AG04450 (cell line): ENCODE measurements at regions not wholly inside any gene's neighbourhood (a gene's known extent, or its start where the extent isn't known, plus 50 kb on each side); places are given as distances from the start of the nearest gene placed in this dataset.

Experiments
- CTCF ChIA-PET: fragments of 300-600, 350-600 bp; formaldehyde crosslinking; extraction: SDS; loops from one replicate; lab custom pipeline; 2022; ENCODE audit warnings: antibody characterized with exemption, inconsistent platforms; lab: Charles Lee
- POLR2A ChIA-PET: fragments of 350-600 bp; formaldehyde crosslinking; extraction: SDS; loops from one replicate; lab custom pipeline; 2021; ENCODE audit warnings: antibody characterized with exemption, inconsistent platforms; lab: Yijun Ruan, JAX
- DNase-seq: peaks from one replicate; pipeline ENCODE4 v3.0.0-alpha.2; 2011; ENCODE audit warnings: low read depth, low spot score
- H3K27ac ChIP-seq: one replicate; pipeline ENCODE4 v1.5.1; 2012; ENCODE audit warnings: low read depth, low read length, control low read depth
- H3K27me3 ChIP-seq: one replicate; pipeline ENCODE4 v1.6.0; 2012; ENCODE audit warnings: low read length; ENCODE audit not compliant: control insufficient read depth, insufficient read depth
- H3K4me3 ChIP-seq: 2 replicates; pipeline ENCODE4 v1.5.1; 2011; ENCODE audit warnings: mild to moderate bottlenecking, low read depth, low read length, control low read depth
- H3K9me3 ChIP-seq: 2 replicates; pipeline ENCODE4 v1.5.1; 2012; ENCODE audit warnings: low read length; ENCODE audit not compliant: control insufficient read depth, insufficient read depth
- TF ChIP-seq, protein P1 (sequence below): IDR thresholded peaks from 2 replicates; pipeline ENCODE4 v1.5.1; 2011; ENCODE audit warnings: low read depth, low read length, control low read depth, inconsistent platforms

- TF ChIP-seq, protein P1, sequence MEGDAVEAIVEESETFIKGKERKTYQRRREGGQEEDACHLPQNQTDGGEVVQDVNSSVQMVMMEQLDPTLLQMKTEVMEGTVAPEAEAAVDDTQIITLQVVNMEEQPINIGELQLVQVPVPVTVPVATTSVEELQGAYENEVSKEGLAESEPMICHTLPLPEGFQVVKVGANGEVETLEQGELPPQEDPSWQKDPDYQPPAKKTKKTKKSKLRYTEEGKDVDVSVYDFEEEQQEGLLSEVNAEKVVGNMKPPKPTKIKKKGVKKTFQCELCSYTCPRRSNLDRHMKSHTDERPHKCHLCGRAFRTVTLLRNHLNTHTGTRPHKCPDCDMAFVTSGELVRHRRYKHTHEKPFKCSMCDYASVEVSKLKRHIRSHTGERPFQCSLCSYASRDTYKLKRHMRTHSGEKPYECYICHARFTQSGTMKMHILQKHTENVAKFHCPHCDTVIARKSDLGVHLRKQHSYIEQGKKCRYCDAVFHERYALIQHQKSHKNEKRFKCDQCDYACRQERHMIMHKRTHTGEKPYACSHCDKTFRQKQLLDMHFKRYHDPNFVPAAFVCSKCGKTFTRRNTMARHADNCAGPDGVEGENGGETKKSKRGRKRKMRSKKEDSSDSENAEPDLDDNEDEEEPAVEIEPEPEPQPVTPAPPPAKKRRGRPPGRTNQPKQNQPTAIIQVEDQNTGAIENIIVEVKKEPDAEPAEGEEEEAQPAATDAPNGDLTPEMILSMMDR = no peak
- H3K4me3 ChIP-seq = no peak overlapping the region
- ChIA-PET POLR2A (no interaction called here), CTCF (no interaction called here)
- no peak for DNase-seq
- no peaks in the 10 kb centered on the region for H3K27me3 ChIP-seq
- H3K27ac ChIP-seq = no peak overlapping the region
- H3K9me3 ChIP-seq = no peaks in the 10 kb centered on the region
These were observed 157.7 kb upstream of the PITX2 start for GRCh38 chr4:110780538-110780937.

GRCh38 chr4:110781944-110782343 is 159.1 kb upstream of the PITX2 start:
- no peak for DNase-seq
- TF ChIP-seq, protein P1 = no peak
- ChIA-PET CTCF (no interaction called here), POLR2A (no interaction called here)
- Histone ChIP-seq H3K4me3 (no peak overlapping the region), H3K27me3 (no peaks in the 10 kb centered on the region), H3K27ac (no peak overlapping the region), H3K9me3 (no peaks in the 10 kb centered on the region)

DNA sequence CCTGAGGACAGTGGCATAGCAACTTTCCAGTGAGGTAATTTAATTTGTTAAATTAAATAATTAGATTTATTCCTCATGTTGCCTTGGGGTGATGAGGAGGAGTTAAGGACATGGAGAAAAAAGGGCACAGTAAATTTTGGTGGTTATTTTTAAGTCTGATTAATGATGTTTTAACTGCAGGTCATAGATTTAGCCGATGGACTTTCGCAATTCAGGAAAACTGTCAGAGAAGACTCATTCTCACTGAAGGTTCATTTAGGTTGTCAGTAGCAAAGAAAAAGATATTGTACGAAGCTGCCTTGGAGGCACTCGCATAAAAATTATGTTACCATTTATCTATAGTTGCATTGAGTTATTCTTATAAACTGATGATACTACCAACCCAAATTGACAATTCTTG is 164.2 kb upstream of the PITX2 start:
- TF ChIP-seq, protein P1 = no peak
- ChIA-PET CTCF (no interaction called here), POLR2A (no interaction called here)
- no peaks in the 10 kb centered on the region for H3K9me3 ChIP-seq
- no peak for DNase-seq
- no peak overlapping the region for H3K4me3 ChIP-seq
- H3K27ac ChIP-seq = no peak overlapping the region
- H3K27me3 ChIP-seq = no peaks in the 10 kb centered on the region

DNA sequence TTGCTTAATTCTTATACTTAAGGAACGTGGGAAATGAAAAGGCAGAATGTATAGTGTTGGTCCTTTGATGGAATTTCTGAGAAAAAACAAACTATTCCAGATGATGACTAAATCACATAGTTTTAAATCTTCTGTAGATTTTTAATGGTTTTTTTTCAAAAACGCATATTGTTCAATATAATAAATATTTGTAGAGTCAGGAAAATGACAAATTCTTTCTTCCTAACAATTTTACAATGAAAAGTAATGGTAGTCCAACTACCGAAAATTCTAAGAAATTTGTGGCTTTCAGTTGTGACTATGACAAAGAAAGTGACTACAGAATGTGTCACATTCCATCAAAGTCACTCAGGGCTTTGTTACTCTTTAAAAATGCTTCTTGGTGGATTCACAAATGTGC is 164.8 kb upstream of the PITX2 start:
- Histone ChIP-seq H3K4me3 (no peak overlapping the region), H3K9me3 (no peaks in the 10 kb centered on the region), H3K27me3 (no peaks in the 10 kb centered on the region), H3K27ac (no peak overlapping the region)
- ChIA-PET POLR2A (no interaction called here), CTCF (no interaction called here)
- TF ChIP-seq, protein P1 = no peak
- no peak for DNase-seq

- Histone ChIP-seq H3K27me3 (no peaks in the 10 kb centered on the region), H3K27ac (no peak overlapping the region), H3K4me3 (no peak overlapping the region), H3K9me3 (no peaks in the 10 kb centered on the region)
- CTCF ChIA-PET = no interaction called here
- TF ChIP-seq, protein P1 = no peak
- POLR2A ChIA-PET = no interaction called here
- no peak for DNase-seq
These were observed 165.4 kb upstream of the PITX2 start for GRCh38 chr4:110788302-110788701.
